HAP-1 (cell line): ENCODE measurements at regions not wholly inside any gene's neighbourhood (a gene's known extent, or its start where the extent isn't known, plus 50 kb on each side); places are given as distances from the start of the nearest gene placed in this dataset.

Source experiments
- DNase-seq, 2 experiments: peaks; one replicate each; pipeline ENCODE4 v3.0.0-alpha.2; 2016 to 2020; ENCODE audit warnings: low spot score in 2 of 2
- H3K27me3 ChIP-seq: fragments of 250-450 bp; sonication (Bioruptor Pico); 2 replicates; pipeline ENCODE4 v1.5.1; 2020; ENCODE audit warnings: low read depth, mild to moderate bottlenecking, moderate library complexity
- H3K36me3 ChIP-seq: fragments of 250-450 bp; sonication (Bioruptor Pico); replicated peaks from 2 replicates; pipeline ENCODE4 v1.5.1; 2020; ENCODE audit warnings: mild to moderate bottlenecking
- H3K4me1 ChIP-seq: fragments of 250-450 bp; sonication (Bioruptor Pico); 2 replicates; pipeline ENCODE4 v1.5.1; 2020; ENCODE audit warnings: mild to moderate bottlenecking
- H3K4me3 ChIP-seq: fragments of 250-450 bp; sonication (Bioruptor Pico); 2 replicates; pipeline ENCODE4 v1.5.1; 2020; ENCODE audit warnings: mild to moderate bottlenecking, moderate library complexity
- H3K9me3 ChIP-seq: fragments of 250-450 bp; sonication (Bioruptor Pico); 2 replicates; pipeline ENCODE4 v1.5.1; 2020; ENCODE audit warnings: mild to moderate bottlenecking, moderate library complexity
- in situ Hi-C: fragments of 300-500 bp; cut with MboI; formaldehyde crosslinking; loops from 3 replicates; pipeline ENCODE4 v1.14.3; 2020; ENCODE audit warnings: low sequenced_read_pairs, inconsistent platforms, mixed read lengths

GRCh38 chr2:5938566-5938896 is 246.3 kb downstream of the SOX11 start:
- H3K36me3 ChIP-seq: no peaks in the 10 kb centered on the region
- no peaks in the 10 kb centered on the region for H3K27me3 ChIP-seq
- in situ Hi-C loops: no loop called here
- H3K4me3 ChIP-seq: no peak overlapping the region
- no peaks in the 10 kb centered on the region for H3K4me1 ChIP-seq
- DNase-seq: no peak
- no peaks in the 10 kb centered on the region for H3K9me3 ChIP-seq

- in situ Hi-C loops: no loop called here
- Histone ChIP-seq H3K4me3 (no peak overlapping the region), H3K9me3 (no peaks in the 10 kb centered on the region), H3K4me1 (no peaks in the 10 kb centered on the region), H3K36me3 (no peaks in the 10 kb centered on the region), H3K27me3 (no peaks in the 10 kb centered on the region)
- no peak for DNase-seq
Measured at GRCh38 chr2:5939553-5939952, 247.4 kb downstream of the SOX11 start.

GRCh38 chr2:5940596-5941535 is 248.7 kb downstream of the SOX11 start:
- no peak for DNase-seq
- Histone ChIP-seq H3K4me1 (no peaks in the 10 kb centered on the region), H3K4me3 (no peak overlapping the region), H3K9me3 (no peaks in the 10 kb centered on the region), H3K27me3 (no peaks in the 10 kb centered on the region), H3K36me3 (no peaks in the 10 kb centered on the region)
- in situ Hi-C loops: no loop called here

- Histone ChIP-seq H3K4me1 (no peaks in the 10 kb centered on the region), H3K27me3 (no peaks in the 10 kb centered on the region), H3K9me3 (no peaks in the 10 kb centered on the region), H3K4me3 (no peak overlapping the region), H3K36me3 (no peaks in the 10 kb centered on the region)
- in situ Hi-C loops: no loop called here
- no peak for DNase-seq
Measured at GRCh38 chr2:5942204-5942603, 250.0 kb downstream of the SOX11 start.

GRCh38 chr2:5945742-5946141 is 253.6 kb downstream of the SOX11 start:
- Histone ChIP-seq H3K4me1 (no peaks in the 10 kb centered on the region), H3K9me3 (no peaks in the 10 kb centered on the region), H3K4me3 (no peak overlapping the region), H3K27me3 (no peaks in the 10 kb centered on the region), H3K36me3 (no peaks in the 10 kb centered on the region)
- DNase-seq: no peak
- in situ Hi-C loops: no loop called here

- H3K27me3 ChIP-seq: no peaks in the 10 kb centered on the region
- no peaks in the 10 kb centered on the region for H3K36me3 ChIP-seq
- H3K4me3 ChIP-seq: no peak overlapping the region
- in situ Hi-C loops: no loop called here
- H3K4me1 ChIP-seq: no peaks in the 10 kb centered on the region
- DNase-seq: no peak
- H3K9me3 ChIP-seq: no peaks in the 10 kb centered on the region
Measured at GRCh38 chr2:5946225-5947115, 254.3 kb downstream of the SOX11 start.

- Histone ChIP-seq H3K27me3 (no peaks in the 10 kb centered on the region), H3K9me3 (no peaks in the 10 kb centered on the region), H3K4me3 (no peak overlapping the region), H3K4me1 (no peaks in the 10 kb centered on the region), H3K36me3 (no peaks in the 10 kb centered on the region)
- in situ Hi-C loops: no loop called here
- no peak for DNase-seq
Measured at GRCh38 chr2:5950736-5951135, 258.6 kb downstream of the SOX11 start.

GRCh38 chr2:5951471-5951870 is 259.3 kb downstream of the SOX11 start:
- in situ Hi-C loops: no loop called here
- Histone ChIP-seq H3K27me3 (no peaks in the 10 kb centered on the region), H3K4me3 (no peak overlapping the region), H3K9me3 (no peaks in the 10 kb centered on the region), H3K36me3 (no peaks in the 10 kb centered on the region), H3K4me1 (no peaks in the 10 kb centered on the region)
- DNase-seq: no peak

- in situ Hi-C loops: no loop called here
- no peak for DNase-seq
- Histone ChIP-seq H3K27me3 (no peaks in the 10 kb centered on the region), H3K9me3 (no peaks in the 10 kb centered on the region), H3K4me3 (no peak overlapping the region), H3K4me1 (no peaks in the 10 kb centered on the region), H3K36me3 (no peaks in the 10 kb centered on the region)
Measured at GRCh38 chr2:5953525-5953924, 261.3 kb downstream of the SOX11 start.

- Histone ChIP-seq H3K9me3 (no peaks in the 10 kb centered on the region), H3K4me1 (no peaks in the 10 kb centered on the region), H3K27me3 (no peaks in the 10 kb centered on the region), H3K36me3 (no peaks in the 10 kb centered on the region), H3K4me3 (no peak overlapping the region)
- DNase-seq: no peak
- in situ Hi-C loops: no loop called here
Measured at GRCh38 chr2:5954509-5954908, 262.3 kb downstream of the SOX11 start.

- Histone ChIP-seq H3K4me3 (no peak overlapping the region), H3K27me3 (no peaks in the 10 kb centered on the region), H3K36me3 (no peaks in the 10 kb centered on the region), H3K9me3 (no peaks in the 10 kb centered on the region), H3K4me1 (no peaks in the 10 kb centered on the region)
- in situ Hi-C loops: no loop called here
- no peak for DNase-seq
Measured at GRCh38 chr2:5955921-5956320, 263.7 kb downstream of the SOX11 start.

GRCh38 chr2:5959836-5960820 is 267.9 kb downstream of the SOX11 start:
- Histone ChIP-seq H3K4me3 (no peak overlapping the region), H3K4me1 (no peaks in the 10 kb centered on the region), H3K36me3 (no peaks in the 10 kb centered on the region), H3K27me3 (no peaks in the 10 kb centered on the region), H3K9me3 (no peaks in the 10 kb centered on the region)
- in situ Hi-C loops: no loop called here
- DNase-seq: no peak

GRCh38 chr2:5967506-5967905 is 275.3 kb downstream of the SOX11 start:
- no peaks in the 10 kb centered on the region; the same call in 1 of the 2 replicates for H3K9me3 ChIP-seq
- in situ Hi-C loops: no loop called here
- no peaks in the 10 kb centered on the region for H3K4me1 ChIP-seq
- no peak for DNase-seq
- H3K36me3 ChIP-seq: no peaks in the 10 kb centered on the region
- no peak overlapping the region for H3K4me3 ChIP-seq
- no peaks in the 10 kb centered on the region for H3K27me3 ChIP-seq
